Body of pancreas (tissue), 4 donors: ENCODE measurements at regions not wholly inside any gene's neighbourhood (a gene's known extent, or its start where the extent isn't known, plus 50 kb on each side); places are given as distances from the start of the nearest gene placed in this dataset.

Experiments used
- POLR2A ChIP-seq, 3 donors: fragments of 450-650 bp; IDR thresholded peaks; one replicate each; pipeline ENCODE4 v1.6.1; 2016; ENCODE audit warnings: antibody characterized with exemption in 3 of 3, mild to moderate bottlenecking in 2 of 3
- TF ChIP-seq, protein P1 (sequence below), 7 experiments: fragments of 450-650 bp in 4 of 7; fragments of 200-600 bp in 3 of 7; sonication (generic) in 3 of 7; IDR thresholded peaks; one replicate each; pipeline ENCODE4 v1.5.1; 2016 to 2019; ENCODE audit warnings: antibody characterized with exemption in 7 of 7

DNA sequence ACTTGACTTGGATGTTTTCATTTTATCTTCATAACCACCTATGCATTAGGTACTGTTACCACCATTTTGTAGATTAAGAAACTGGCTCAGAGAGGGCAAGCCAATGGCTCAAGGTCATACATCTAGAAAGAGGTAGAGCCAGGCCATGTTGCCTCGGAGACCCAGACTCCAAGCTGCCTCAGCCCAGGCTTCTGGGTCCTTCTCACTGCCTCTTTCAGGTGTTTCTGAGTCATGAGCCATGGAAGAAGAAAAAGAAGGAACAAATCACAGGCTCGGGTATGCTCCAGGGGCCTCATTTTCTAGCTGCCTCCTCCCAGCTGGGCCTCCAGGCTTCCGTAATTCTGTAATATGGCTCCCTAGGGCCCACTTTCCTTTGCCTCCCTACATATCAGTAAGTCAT lies 226.5 kb upstream of the TOPAZ1 start:
- TF ChIP-seq, protein P1, sequence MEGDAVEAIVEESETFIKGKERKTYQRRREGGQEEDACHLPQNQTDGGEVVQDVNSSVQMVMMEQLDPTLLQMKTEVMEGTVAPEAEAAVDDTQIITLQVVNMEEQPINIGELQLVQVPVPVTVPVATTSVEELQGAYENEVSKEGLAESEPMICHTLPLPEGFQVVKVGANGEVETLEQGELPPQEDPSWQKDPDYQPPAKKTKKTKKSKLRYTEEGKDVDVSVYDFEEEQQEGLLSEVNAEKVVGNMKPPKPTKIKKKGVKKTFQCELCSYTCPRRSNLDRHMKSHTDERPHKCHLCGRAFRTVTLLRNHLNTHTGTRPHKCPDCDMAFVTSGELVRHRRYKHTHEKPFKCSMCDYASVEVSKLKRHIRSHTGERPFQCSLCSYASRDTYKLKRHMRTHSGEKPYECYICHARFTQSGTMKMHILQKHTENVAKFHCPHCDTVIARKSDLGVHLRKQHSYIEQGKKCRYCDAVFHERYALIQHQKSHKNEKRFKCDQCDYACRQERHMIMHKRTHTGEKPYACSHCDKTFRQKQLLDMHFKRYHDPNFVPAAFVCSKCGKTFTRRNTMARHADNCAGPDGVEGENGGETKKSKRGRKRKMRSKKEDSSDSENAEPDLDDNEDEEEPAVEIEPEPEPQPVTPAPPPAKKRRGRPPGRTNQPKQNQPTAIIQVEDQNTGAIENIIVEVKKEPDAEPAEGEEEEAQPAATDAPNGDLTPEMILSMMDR (IDR thresholded peaks at IDR 0.05) = no peak
- TF ChIP-seq POLR2A (IDR thresholded peaks at IDR 0.05) = no peak
